ENCODE measurements at regions not wholly inside any gene's neighbourhood (a gene's known extent, or its start where the extent isn't known, plus 50 kb on each side); places are given as distances from the start of the nearest gene placed in this dataset.

DNA sequence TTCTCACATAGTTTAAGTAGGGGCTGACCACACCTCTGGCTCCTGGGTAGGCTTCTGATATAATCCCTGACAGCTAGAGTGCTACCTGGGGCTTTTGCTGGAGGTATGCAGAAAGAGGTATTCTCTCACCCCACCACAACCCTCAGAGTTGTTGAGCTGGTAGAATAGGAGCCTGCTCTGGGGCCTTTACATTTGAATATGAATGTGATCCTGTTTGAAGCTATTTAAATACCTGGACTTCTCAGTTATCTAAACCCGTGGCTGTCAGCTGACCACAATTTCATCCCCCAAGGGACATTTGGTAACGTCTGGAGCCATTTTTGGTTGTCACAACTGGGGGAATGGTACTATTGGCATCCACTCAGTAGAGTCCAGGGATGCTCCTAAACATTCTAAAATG, 669.1 kb downstream of the SATB2 start:
- DNase-seq = no peak

DNA sequence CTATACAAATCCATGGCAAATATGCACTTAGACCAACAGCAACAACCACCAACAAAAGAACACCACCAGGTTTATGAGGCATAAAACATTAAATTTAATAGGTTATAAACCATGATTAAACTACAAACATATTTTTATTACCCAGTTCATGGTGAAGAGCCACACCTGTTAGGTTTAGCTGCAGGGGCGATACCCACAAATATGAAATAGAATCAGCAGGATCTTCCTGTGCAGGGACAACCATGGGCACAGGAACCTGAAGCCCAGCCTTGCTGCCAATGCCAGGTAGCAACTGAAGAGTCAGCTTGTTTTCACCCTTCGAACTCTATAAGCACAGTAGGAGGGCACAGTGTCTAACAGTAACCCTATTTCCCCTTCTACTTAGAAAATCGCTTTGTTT, 675.0 kb downstream of the SATB2 start:
- no peak for DNase-seq

DNA sequence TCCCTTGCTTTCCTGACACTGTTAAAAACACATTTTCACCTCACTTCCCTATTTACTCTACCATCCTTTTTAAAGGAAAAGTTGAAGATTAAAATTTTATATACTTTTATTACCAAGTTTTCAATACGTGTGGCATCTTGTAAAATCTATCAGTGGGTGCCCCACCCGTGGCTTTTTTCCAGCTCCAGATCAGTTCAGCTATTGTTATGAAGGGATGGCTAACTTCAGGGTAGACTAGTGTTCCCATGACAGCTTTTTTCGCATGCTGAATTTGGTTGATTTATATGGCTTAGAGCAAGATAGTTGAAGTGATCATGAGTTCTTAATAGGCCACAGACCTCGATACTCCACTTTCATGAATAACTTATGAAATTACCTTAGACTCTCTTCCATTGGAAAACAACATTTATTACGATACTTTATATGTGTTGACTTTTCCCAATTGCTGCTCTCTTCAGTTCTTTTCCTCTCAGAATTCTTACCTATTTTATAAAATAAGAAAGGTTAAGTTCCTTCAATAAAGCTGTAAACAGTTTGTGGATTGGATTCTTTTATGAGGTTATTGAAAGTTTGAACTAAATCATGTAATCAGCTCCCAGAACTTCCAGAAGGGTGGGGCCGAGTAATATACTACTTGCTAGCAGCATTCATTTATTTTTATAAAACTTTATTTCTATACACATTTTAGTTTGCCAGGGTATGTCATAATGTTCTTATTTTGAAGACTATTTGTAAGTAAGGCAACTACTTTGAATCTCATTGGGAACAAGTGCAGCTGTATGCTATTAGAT, 680.9 kb downstream of the SATB2 start:
- no peak for DNase-seq

DNA sequence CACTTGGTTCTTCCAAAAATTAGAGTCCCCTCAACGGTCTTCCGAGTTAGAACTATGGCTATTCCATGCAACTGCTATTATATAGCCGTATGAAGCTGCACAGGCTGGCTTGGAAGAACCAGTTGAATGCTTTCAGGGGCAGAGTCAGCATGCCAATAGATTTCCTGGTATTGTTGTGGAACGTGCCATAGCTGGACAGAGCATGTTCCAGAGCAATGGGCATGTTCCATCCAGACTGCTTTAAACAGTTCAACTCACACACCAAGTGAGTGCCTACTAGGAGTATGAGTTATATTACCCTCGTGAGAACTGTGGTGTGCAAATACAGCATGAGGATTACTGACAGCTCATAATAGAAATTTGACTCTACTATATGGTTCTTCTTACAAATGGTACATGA, 682.0 kb downstream of the SATB2 start:
- no peak for DNase-seq

DNA sequence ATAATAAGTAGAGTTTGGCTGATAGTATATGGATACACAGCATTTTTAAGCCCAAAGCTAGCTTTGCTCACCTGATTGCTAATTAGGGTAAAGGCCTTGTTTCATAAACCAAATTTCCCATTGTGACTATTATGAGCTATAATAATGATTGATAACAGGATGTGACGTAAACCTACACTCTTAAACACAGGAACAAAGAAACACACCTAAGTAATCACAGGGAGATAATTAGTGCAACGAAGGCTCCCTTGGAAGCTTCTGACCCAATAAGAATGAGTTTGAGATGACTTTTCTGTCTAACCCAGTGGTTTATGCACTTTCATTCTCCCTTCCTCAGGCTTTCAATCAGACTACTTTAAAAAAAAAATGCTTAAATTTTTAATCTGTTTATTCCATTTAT, 683.2 kb downstream of the SATB2 start:
- DNase-seq = no peak

DNA sequence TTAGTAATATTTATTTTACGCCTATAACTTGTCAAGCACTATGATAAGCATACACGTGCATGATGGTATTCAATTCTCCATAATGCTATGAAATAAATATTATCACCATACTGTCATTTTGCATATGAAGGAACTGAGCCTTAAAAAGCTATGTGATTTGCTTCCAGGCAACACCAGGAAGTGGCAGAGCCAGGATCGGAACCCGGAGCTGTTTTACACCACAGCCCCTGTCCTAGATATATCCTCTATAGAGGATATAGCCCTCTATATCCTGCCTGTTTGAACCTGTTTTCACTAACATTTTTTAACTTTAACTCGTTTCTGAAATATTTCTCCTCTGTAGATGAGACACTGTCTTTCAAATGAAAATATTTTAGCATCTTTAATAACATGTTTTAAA, 690.0 kb downstream of the SATB2 start:
- DNase-seq = no peak

DNA sequence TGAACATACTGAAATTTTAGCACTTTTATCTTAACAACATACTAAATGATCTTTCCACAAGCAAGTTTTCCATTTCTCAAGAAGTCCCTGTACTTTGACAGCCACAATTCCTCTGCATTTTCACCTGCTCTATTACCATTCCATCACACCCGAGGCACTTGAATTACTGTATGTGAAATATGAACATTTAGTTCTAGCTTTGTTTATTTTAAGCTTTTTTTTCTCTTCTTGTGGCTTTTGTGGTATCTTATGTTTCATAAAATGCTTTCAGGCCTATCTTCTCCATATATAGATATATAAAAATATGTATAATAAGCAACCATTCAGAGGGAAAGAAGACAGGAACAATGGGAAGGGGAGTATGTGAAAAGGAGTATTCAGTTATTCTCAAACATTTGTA, 693.9 kb downstream of the SATB2 start:
- DNase-seq = no peak

DNA sequence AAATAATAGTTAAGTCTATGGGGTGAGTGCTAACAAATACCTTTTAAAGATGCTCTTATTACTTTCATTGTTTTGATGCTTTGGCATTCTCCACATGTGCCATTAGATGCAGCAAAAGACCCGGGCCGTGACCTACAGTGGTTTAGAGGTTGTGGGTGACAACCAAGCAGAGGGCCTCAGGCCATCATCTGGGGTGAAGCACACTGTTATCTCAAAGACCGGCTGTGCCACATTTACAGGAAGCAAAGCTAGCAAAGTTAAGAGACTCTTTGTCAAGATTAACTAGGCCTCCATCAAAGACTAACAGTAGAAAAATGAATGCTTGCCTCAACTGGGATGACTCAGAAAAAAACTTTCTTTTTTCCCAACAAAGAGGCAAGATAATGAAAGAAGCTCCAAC, 695.3 kb downstream of the SATB2 start:
- DNase-seq = no peak

DNA sequence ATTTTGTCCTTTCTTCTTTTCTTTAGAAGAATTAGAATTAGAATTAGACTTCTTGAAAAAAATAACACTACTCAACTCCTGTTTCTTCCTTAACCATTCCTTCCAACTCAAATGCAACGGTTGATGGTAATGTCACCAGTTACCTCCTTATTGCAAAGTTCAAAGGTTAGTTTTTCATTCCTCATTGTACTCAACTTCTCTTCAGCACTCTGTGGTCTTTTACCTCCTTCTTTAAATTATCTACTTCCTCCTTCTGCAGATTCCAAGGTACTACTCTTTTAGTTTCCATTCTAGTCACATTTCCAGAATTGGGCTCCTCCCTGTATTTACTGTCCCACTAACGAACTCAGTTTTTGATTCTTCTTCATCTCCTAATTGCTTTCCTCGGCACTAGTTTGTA, 700.7 kb downstream of the SATB2 start:
- no peak for DNase-seq

DNA sequence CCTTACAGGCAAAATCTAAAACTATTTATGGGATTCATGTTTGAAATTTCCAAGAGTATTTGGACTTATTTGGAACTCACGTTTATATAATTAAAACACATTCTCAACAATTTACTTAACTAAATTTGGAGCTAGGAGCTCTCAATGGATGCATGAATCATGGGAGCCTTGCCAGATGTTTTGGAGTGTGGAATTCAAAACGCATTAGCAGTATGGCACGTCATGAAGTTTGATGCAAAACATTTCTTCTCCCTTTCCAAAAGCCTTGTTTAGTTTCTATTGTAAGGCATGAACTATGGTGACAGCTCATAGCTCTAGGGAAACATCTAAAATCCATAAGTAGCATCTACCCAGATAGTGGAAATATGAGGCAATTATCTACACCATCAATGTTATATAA, 701.6 kb downstream of the SATB2 start:
- DNase-seq = no peak

DNA sequence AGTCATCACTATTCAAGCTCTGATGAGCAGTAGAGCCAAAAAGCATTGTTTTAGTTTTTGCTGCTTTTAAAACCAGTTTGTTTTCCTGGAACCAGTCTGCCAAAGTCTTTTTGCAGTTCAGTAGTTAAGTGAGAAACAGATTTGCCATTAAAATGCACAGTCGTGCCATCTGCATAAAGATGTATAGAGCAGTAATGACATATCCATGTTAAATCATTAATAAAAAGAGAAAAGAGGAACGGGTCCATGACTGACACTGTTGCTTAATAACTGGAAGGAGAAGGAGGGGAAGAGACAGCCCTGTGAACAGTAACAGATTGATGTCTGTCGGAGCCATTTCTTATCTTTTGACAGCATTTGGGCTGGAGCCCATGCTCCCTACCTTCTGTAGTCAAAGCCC, 704.6 kb downstream of the SATB2 start:
- DNase-seq = no peak

DNA sequence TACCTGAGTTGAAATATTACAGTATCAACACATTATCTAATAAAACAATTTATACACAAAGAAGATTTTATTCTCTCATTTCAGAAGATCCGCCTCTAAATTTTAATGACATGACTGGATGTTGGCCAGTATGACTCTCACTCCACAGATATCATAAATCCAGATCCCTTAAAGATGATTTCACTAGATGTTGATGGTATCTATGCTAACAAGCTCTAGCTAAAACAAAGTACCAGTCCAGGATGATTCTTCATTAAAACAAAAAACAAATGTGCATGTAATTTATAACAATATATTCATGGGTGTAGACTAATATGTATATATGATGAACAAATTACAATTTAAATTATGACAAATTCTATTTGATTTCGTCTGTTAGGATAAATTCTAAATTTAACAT, 708.4 kb downstream of the SATB2 start:
- no peak for DNase-seq

DNA sequence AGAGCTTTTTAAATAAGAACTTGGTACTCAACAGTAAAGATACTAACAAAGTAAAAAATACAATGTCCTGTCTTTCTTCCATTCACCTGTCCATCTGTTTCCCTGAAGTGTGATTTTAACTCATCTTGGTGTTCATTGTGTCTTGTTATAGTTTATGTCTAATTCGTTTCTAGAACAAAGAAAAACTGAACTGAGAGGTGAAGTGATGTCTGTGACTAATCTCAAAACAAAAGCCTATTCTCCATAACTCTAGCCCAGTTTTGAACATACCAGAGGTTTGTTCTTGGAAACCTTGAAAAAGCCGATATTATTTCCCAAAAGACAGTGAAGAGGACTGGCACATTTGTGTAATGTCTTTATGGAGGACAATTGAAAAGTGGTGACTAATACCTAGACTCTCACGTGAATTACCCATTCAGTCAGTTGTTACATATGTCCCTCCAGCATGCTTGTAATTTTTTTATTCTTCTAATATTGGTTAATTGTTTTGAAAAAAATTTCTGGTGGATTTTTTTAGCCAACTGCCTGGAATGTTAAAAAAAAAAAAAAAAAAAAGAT, 725.8 kb downstream of the SATB2 start:
- DNase-seq = no peak

DNA sequence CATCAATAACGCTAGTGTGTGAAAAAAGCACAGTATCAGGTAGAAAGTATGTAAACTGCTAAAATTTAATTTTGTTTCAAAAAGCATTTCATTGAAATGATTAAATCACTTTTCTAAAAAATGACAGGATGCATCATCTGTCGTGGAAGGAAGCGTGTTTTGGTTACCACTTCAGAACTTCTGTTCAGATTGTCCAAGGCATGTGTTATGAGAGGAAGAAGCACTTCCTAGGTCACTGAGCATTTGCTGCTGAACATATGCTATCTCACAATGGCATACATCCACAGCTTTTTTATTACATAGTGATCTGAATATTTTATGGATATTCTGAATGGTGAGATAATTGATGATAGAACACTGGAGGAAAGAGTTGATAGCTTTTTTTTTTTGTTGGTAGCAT, 737.5 kb downstream of the SATB2 start:
- DNase-seq = no peak

DNA sequence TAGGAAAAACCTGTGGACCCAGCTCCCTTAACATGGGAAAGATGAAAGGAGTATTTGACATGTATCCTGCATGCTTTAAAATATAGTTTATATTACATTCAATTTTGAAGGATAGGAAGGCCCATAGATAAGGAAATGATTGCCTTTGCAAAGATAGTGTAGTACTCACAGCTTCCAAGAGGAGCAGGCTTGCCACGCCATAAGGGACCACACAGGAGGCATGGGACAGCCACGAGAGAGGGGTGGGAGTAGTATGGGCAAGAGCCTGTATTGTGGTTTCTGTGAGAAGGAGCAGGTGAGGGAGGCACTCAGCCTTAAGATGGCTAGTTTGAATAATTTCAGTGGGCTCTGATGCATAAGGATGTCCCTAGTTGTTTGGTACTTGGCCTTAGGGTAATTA, 740.3 kb downstream of the SATB2 start:
- no peak for DNase-seq

DNA sequence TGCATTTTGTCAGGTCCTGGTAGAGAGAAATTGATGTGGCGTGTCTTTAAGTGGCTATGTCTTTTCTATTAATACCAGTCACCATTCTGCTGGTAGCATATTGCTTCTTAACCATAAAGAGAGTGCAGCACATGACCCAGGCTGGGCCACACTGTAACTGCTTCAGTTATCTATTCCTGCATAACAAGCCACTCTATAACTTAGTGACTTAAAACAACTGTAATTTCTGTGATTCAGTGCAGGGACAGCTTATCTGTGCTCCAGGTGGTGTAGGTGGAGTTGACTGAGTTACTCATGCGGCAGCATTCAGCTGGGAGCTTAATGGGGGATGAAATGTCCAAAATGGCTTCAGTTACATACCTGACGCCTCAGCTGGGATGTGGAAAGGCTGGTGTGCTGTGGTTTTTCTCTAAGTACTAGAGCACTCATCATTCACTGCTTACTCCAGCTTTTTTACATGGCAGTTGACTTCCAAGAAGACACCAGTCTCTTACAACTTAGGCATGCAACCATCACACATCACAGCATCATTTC, 742.4 kb downstream of the SATB2 start:
- no peak for DNase-seq

DNA sequence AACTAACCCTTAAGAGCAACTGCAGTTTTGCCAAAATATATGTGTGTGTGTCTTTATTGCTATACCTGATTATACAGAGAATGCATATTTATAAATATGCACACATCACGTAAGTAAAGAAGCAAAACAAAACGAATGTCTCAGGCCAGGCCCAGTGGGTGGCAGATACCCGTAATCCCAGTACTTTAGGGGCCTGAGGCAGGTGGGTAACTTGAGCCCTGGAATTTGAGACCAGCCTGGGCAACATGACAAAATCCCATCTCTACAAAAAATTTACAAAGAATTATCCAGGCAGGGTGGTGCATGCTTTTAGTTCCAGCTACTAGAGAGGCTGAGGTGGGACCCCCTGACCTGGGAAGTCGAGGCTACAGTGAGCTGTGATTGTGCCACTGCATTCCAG, 745.3 kb downstream of the SATB2 start:
- no peak for DNase-seq

DNA sequence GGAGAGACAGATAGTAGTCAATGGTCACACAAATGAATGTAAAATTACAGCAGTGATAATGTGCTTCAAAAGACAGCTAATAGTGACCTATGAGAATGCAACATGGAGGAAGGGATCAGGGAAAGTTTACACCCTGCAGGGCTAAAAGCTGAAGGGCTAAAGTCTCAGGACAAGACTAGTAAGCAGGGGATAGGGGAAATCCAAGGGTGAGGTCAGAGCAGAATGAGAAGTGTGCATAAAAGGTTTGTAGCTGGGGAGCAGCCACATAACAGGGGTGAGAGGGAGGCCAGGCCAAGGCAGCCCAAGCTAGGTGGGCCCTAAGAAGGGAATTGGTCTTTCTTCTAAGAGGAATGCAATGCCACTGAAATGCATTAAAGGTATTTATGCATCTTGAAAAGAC, 746.3 kb downstream of the SATB2 start:
- no peak for DNase-seq

DNA sequence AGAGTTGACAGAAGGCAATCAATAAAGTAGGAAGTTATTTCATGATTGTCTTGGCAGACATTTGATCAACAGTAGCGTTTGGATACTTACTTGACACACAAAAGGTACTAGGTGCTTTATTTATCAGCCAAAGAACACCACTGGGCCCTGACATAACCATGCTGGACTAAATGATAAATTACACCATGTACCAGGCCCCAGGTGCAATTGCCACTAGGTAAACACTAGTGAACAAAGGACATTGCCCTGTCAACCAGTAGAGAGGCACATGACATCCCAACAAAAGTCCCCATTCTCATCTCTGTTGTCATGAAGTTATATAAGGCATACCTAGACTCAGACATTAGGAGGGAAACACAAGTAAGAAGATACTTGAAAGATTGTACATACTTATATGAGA, 747.2 kb downstream of the SATB2 start:
- DNase-seq = no peak

DNA sequence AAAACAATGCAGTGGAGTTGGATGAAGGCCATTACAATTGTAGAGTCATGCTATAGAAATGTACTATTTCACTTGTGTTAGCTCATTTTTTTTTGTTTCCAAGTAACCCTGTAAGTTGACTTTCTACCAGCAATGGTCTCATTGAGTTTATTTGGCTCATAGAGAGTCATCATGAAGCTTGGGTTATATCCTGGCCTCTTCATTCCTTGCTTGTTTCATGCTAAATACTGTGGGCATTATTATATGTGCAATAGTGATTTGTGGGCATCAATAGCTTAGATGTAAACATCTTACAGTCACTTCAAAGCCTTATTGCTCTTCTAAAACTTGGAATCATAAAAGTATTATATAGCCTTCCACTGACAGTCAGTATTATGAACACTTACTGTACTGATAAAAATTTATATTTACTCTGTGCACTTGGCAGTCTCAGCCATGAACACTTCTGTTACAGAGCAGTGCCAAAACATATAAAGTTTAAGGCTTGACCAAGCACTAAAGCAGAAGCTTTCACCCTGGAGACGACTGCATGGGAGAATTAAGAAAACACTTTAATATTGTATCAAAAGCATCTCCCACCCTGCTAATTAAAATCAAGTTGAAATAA, 751.2 kb downstream of the SATB2 start:
- DNase-seq = peak; percentile 11

DNA sequence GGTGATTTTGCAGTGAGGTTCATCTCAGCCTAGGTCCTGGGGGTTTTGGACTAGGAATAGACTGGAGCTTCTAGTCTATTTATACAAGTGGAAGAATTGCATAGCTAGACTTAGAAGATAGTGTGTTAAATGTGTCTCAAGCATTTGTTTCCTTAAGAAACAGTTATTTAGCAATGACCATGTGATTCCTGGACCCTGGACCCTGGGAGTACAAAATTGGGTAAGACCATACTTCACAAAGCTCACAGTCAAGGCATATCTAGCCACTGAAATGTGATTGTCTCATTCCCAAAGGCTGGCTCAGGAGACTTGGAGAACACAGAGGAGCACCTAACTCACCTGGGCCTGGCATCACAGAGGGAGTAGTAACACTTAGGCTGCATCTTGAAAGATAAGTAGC, 754.5 kb downstream of the SATB2 start:
- no peak for DNase-seq

DNA sequence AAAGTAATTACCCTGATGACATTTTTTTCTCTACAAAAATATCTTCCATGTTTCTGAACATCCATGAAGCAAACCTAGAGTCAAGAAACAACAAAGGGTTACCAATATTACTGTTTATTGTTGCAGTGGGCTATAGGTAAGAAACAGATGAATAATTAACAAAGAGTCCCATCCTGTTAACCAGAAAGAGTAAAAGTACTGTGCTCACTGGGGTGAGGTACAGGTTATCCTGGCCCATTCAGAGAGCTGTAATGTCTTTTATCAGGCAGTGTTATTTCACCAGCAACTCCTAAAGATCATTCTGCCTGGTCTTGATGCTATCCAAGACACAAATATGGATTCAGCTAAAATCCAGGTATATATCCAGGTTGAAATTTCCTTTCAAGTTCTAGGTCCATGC, 754.9 kb downstream of the SATB2 start:
- no peak for DNase-seq

DNA sequence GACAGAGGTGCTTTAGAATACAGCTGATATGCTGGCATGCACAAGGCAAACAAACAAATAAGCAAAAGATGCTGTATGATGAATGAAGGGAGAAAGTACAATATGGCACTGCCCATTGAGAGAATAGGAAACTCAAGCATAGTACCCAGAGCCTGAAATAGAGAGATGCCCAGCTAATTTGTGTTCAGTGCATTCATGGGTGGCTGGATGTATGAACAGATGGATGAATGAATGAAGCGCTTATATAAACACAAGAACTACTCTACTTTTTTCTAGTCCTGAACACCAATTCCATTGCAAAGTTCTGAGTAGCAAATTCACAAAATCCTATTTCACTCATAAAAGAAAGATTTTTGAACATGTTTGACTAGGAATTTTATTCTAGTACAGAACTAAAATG, 756.3 kb downstream of the SATB2 start:
- no peak for DNase-seq

DNA sequence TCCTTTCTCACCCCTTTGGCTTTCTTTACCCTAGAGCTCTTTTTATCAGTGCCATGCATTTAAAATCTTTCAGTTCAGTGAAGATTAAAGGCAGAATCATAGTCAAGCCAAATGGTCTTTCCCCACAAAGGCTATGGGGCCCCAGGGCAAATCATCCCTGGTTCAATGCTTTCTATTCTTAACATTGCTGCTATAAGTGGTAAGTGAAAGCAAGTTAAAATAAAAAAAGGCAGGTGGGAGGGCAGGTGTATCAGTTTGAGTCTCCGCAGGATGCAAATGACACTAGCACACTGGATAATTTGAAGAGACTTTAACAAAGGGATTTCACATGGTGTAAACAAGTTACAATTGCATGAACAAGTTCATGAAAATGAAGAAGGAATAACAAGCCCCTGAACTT, 757.4 kb downstream of the SATB2 start:
- no peak for DNase-seq

All from hindlimb muscle (tissue), 1 donor.